HG03066 (cell line): ENCODE measurements at regions not wholly inside any gene's neighbourhood (a gene's known extent, or its start where the extent isn't known, plus 50 kb on each side); places are given as distances from the start of the nearest gene placed in this dataset.

Source experiments
- ATAC-seq: cut with Tn5 transposase; IDR thresholded peaks from one replicate; pipeline ENCODE4 v1.9.1; 2021; ENCODE audit warnings: low read depth; ENCODE audit not compliant: unreplicated experiment

DNA sequence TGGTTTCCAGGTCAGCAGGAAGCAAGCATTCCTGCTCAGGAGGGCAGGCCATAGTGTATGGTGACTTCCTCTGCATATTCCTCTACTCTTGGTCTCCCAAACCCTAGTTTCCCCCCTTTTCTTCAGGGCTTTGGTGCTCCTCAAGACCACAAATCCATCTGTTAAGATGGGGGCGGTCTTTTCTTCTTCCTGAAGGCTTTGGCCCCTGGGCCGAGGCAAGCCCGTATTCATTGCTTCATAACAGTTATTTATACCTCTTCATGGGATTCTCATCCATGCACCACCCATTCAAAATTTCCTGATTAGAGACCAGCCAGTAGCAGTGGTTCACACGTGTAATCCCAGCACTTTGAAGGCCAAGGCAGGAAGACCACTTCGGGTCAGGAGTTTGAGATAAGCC, 62.1 kb upstream of the IL12A start:
- ATAC-seq: no peak

DNA sequence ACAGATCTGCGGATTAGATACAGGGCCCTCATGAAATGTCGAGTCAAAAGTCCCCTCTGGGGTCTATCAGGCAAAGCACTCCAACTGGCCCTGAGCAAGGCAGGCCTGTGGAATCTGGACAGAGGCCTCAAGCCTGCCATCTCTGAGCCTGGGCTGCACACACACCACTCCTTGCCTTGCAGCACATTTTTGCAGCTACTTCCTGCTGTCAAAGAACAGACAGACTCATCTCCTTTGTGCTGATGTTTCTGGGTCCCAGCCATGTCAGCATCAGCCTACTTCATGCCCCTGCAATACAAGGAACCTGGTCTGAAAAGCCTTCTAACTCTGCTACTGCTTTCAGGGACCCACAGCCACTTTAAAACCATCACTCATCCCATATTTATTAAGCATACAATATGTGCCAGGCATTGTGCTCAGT, 60.6 kb upstream of the IL12A start:
- ATAC-seq: no peak

DNA sequence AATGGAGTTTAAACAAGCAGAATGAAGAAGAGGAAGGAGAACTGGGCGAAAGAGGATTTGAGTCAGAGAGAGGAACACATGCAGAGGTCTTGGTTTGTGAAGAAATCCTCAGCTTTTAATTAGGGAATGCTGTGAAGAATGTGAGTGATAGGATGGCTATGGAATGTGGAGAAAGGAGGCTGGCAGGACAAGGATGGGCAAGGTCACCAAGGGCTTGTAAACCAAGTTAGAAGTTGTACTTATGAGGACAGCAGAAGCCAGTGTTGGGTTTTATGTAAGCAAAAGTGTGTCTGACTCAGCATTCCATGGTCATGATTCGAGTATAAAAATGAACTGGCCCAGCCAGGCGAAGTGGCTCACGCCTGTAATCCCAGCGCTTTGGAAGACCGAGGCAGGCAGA, 60.0 kb upstream of the IL12A start:
- ATAC-seq: no peak

DNA sequence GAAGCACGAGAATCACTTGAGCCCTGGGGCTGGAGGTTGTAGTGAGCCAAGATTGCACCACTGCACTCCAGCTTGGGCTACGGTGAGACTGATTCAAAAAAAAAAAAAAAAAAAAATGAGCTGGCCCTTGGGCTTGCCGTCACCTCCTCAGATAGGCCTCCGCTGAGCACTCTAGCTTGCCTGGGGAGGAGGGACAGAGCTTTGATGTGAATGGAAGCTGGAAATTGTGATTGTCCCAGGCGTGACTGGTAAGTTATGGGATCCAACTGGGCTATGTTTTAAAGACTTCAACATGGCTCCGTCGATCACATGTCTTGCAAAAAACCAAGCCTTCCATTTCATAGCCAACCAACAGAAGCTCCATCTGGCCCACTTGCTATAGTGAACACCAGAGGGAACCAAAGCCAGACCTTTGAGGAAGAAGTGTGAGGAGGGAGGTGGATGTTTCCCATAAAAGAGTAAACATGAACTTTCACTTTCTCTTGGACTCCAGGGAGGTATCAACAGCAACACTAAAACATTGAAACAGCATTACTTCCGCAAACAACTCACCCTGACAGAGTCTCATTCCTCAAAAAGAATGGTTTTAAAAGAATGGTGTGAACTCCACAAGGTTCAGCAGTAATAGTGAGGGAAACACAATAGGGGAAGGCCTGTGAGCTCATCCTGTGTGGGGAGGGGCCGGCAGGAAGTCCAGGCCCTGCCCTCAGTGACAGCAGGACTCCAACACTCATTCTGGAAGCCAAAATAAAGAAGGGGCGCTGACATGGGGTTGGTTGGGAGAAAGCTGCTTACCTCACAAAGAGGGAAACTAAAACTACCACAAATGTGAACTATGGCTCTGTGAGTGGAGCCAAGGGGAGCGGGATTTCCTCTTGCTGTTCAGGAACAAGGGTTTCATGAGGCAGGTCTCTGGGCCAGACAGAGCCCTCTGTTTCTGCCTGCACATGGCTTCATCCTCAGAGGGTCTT, 59.2 kb upstream of the IL12A start:
- ATAC-seq: peak; percentile 83

DNA sequence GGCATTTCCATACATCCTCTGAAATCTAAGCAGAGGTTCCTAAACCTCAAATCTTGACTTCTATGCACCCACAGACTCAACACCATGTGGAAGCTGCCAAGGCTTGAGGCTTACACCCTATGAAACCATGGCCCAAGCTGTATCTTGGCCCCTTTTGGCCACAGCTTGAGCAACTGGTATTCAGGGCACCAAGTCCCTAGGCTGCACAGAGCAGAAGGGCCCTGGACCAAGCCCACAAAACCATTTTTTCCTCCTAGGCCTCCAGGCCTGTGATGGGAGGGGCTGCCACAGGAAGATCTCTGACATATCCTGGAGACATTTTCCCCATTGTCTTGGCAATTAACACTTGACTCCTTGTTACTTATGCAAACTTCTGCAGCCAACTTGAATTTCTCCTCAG, 54.4 kb upstream of the IL12A start:
- no peak for ATAC-seq

DNA sequence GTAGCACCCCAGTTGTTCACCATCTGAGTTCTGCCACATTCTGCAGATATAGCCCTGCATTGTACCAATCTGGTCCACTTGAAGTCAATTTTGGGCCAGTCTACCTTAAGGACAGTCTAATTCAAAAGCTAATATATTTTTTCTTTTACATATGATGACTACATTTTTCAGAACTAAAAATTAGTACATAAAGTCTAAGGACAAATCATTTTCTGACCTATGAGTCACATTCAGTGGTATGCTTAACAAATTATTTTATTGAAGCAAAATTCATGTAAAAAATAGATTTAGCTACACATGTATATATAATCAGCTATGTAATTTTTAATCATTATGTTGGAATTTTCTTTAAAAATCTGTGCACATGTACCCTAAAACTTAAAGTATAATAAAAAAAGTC, 52.1 kb upstream of the IL12A start:
- ATAC-seq: no peak

DNA sequence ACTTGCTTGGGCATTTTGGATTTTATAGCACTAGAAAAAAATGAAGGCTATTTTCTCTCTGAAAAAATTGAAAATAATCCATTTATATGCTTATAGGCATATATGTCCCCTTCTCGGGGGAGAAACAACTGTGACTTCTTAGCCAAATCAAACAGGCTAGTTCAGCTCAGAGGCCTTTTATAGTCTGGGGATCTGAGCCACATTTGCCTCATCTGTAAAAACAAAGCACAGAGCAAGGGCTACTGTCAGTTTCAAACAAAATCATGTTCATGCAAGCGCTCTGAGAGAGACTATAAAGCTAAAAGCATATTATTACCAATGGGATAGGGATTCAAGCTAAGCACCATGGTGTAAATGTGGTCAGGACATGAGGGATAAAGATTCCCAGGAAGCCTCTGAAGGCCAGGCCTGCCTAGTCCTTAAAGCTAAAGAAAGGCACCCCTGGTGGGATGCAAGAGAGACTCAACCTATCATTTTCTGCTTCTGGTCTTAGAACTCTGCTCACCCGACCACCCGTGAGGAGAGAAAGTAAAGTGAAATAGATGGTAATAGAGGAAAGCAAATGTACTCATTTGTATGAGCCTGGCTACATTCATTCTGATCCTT, 51.0 kb upstream of the IL12A start:
- no peak for ATAC-seq

DNA sequence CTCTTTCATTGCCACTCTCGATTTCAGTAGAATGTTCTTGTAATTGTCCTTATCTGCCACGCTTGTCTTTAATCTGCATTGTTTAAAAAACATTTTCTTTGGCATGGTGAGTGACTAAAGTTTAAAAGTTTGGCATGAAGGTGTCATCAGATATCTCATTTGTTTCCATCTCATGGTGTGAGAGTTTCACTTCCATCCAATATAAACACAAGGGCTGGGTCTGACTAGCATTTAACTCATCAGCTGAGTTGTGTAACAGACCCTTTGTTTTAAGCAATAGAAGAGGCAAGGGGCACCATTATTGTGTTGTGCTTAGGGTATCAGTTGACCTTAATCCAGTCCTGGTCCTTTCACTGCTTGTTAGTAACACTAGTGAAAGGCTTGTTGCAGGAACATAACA, 49.9 kb upstream of the IL12A start:
- no peak for ATAC-seq
